Thoracic aorta (tissue), 2 donors: ENCODE measurements at regions not wholly inside any gene's neighbourhood (a gene's known extent, or its start where the extent isn't known, plus 50 kb on each side); places are given as distances from the start of the nearest gene placed in this dataset.
A peak's percentile ranks its signal among the peaks of the same experiment; 100 is the strongest.
"Not testable (repeated sequence)": the region's sequence is repeated elsewhere in the genome, so short reads cannot be mapped to it uniquely, and the experiment has no call there.

Experiments
- ATAC-seq: fragments of 150-250 bp; one replicate; pipeline ENCODE4 v1.8.0; 2017; ENCODE audit warnings: low read depth; ENCODE audit not compliant: insufficient number of reproducible peaks, low FRiP score
- DNase-seq: peaks from one replicate; pipeline ENCODE4 v3.0.0-alpha.2; 2020; ENCODE audit warnings: low spot score
- H3K27ac ChIP-seq, 2 donors: fragments of 200-600 bp; sonication (generic); 1 replicate in 1 of 2; 2 replicates in 1 of 2; pipeline ENCODE4 v1.5.1; 2016; ENCODE audit warnings: mild to moderate bottlenecking in 2 of 2, moderate library complexity in 2 of 2
- H3K27me3 ChIP-seq: fragments of 200-600 bp; sonication (generic); replicated peaks from 2 replicates; pipeline ENCODE4 v1.6.0; 2016; ENCODE audit warnings: mild to moderate bottlenecking; ENCODE audit not compliant: insufficient read depth
- H3K36me3 ChIP-seq: fragments of 200-600 bp; sonication (generic); one replicate; pipeline ENCODE4 v1.5.1; 2016
- H3K4me1 ChIP-seq, 2 donors: fragments of 200-600 bp; sonication (generic); 1 replicate in 1 of 2; 2 replicates in 1 of 2; pipeline versions ENCODE4 v1.5.1 to v1.6.0; 2016; ENCODE audit warnings: low read depth in 2 of 2, mild to moderate bottlenecking in 1 of 2; ENCODE audit not compliant: control insufficient read depth in 1 of 2
- H3K4me3 ChIP-seq: fragments of 200-600 bp; sonication (generic); 2 replicates; pipeline ENCODE4 v1.5.1; 2016; ENCODE audit warnings: mild to moderate bottlenecking
- H3K9me3 ChIP-seq: fragments of 200-600 bp; sonication (generic); 2 replicates; pipeline ENCODE4 v1.5.1; 2016
- TF ChIP-seq, protein P1 (sequence below): fragments of 200-600 bp; sonication (generic); IDR thresholded peaks from one replicate; pipeline ENCODE4 v1.5.1; 2019; ENCODE audit warnings: antibody characterized with exemption

DNA sequence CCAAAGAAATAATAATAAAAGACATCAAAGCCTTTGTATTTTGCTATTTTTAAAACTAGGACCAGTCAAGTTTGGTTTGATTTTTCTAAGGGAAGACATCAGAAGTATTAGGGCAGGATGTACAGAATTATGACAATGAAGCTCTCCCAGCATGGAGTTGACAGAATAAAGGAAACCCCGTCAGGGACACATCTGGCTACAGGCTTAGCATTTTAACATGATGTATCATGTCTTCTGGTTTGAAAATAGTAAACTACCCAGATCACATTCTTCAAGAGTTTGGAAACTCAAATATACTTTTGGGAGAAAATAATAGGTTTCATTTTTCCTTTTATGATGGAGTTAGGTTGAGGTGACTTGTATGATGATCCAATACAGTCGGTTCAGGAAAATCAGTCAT is 552.0 kb upstream of the CDH2 start:
- DNase-seq (no peak), ATAC-seq (no peak)
- H3K27me3 ChIP-seq: no peaks in the 10 kb centered on the region
- TF ChIP-seq, protein P1, sequence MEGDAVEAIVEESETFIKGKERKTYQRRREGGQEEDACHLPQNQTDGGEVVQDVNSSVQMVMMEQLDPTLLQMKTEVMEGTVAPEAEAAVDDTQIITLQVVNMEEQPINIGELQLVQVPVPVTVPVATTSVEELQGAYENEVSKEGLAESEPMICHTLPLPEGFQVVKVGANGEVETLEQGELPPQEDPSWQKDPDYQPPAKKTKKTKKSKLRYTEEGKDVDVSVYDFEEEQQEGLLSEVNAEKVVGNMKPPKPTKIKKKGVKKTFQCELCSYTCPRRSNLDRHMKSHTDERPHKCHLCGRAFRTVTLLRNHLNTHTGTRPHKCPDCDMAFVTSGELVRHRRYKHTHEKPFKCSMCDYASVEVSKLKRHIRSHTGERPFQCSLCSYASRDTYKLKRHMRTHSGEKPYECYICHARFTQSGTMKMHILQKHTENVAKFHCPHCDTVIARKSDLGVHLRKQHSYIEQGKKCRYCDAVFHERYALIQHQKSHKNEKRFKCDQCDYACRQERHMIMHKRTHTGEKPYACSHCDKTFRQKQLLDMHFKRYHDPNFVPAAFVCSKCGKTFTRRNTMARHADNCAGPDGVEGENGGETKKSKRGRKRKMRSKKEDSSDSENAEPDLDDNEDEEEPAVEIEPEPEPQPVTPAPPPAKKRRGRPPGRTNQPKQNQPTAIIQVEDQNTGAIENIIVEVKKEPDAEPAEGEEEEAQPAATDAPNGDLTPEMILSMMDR: no peak
- H3K4me1 ChIP-seq: peaks cover 0 to 4% of the 10 kb centered on the region in 2 donors
- H3K27ac ChIP-seq: no peak overlapping the region
- no peaks in the 10 kb centered on the region for H3K9me3 ChIP-seq
- no peaks in the 10 kb centered on the region for H3K36me3 ChIP-seq
- no peak overlapping the region for H3K4me3 ChIP-seq

DNA sequence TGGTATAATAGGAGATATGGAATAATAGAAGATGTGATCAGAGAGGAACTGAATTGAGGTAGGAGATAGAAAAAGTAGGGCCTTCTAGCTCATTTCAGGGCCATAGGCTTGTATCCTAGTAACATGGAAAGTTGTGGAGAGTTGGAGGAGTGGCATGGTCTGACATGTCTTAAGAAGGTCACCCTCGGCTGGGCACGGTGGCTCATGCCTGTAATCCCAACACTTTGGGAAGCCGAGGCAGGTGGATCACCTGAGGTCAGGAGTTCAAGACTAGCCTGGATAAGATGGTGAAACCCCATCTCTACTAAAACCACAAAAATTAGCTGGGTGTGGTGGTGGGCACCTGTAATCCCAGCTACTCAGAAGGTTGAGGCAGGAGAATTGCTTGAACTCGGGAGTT is 550.3 kb upstream of the CDH2 start:
- not testable (repeated sequence) for H3K4me1 ChIP-seq, H3K9me3 ChIP-seq, H3K36me3 ChIP-seq, H3K27me3 ChIP-seq, H3K27ac ChIP-seq, ATAC-seq, H3K4me3 ChIP-seq, DNase-seq

DNA sequence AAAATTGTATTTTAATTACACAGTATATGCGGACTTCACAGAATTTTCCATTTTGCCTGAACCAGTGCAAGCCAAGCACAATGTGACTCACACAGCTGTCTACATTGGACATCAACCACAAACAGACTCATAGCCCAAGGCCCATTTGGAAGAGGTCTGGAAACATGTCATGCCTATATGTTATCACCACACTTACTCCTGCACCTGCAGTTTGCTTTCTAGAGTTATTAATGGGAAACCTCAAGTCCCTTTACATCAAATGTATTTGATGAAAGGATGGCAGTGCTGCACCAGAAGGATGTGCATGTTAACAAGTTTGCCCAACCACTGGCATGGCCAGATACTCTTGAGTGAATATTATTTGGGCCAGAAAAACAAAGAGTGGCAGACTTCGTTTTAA is 548.9 kb upstream of the CDH2 start:
- no peak overlapping the region for H3K27ac ChIP-seq
- no peak for ATAC-seq
- H3K4me1 ChIP-seq: peaks cover 0 to 4% of the 10 kb centered on the region in 2 donors
- no peaks in the 10 kb centered on the region for H3K27me3 ChIP-seq
- H3K9me3 ChIP-seq: no peaks in the 10 kb centered on the region
- no peak overlapping the region for H3K4me3 ChIP-seq
- TF ChIP-seq, protein P1: no peak
- DNase-seq: no peak
- H3K36me3 ChIP-seq: no peaks in the 10 kb centered on the region

DNA sequence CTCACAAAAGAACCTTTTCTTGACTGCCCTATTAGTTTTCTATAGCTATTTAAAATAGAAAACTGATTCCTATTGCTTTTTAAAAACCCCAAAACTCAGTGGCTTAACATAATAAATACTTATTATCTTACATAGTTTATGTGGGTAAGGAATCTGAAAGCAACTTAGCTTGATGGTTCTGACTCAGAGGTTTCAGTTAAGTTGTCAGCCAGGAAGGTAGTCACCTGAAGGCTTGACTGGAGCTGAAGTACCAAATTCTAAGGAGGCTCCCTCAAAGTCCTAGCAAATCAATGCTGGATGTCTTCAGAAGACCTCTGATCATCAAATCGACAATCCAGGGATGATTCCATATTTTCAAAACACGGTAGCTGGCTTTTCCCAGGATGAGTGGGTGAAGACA is 546.6 kb upstream of the CDH2 start:
- Histone ChIP-seq H3K9me3 (no peaks in the 10 kb centered on the region), H3K27me3 (no peaks in the 10 kb centered on the region), H3K36me3 (no peaks in the 10 kb centered on the region), H3K27ac (no peak overlapping the region), H3K4me3 (no peak overlapping the region), H3K4me1 (peaks cover 0 to 13% of the 10 kb centered on the region in 2 donors)
- DNase-seq (no peak), ATAC-seq (no peak)
- TF ChIP-seq, protein P1: no peak

DNA sequence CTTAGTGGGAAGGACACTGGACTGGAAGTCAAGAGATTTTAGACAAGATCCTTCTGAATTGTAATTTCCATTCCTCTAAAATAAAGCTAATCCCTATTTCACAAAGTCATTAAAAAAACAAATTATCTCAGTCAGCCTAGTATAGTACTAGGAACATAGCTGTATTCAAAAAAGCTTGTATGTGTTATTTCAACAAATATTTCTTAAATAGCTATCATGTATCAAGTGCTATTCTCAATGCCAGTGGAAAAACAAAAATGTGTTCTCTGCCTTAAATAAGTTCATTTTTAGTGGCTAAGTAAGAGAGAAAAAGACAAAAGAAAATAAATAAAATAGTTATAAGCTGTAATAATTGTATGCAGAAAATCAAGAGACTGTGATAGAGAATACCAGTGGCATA is 541.8 kb upstream of the CDH2 start:
- ATAC-seq: no peak

DNA sequence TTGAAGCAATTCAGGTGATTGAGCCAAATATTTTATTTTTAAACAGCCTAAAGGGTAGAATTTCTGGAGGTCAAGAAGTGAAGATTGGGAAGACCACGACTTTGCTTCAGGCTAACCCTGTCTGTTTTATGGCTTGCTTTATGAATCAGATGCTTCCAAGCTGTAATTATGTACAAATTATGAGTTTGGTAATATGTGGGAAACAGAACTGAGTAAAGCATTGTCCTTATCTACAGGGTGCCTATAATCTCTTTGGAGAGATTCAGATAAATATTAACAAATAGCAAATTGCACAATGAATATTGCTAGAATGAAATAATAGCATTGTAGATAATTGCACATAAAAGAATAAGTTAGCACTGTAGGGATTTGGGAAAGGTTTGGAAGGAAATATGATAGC is 539.4 kb upstream of the CDH2 start:
- no peaks in the 10 kb centered on the region for H3K9me3 ChIP-seq
- no peak for DNase-seq
- H3K27me3 ChIP-seq: no peaks in the 10 kb centered on the region
- no peaks in the 10 kb centered on the region for H3K36me3 ChIP-seq
- no peak overlapping the region for H3K27ac ChIP-seq
- H3K4me1 ChIP-seq: peaks cover 4 to 18% of the 10 kb centered on the region in 2 donors
- ATAC-seq: no peak
- no peak overlapping the region for H3K4me3 ChIP-seq
- TF ChIP-seq, protein P1: no peak

More for the DNA sequence above, 541.8 kb upstream of the CDH2 start:
- TF ChIP-seq, protein P1: no peak
- Histone ChIP-seq H3K36me3 (no peaks in the 10 kb centered on the region), H3K9me3 (no peaks in the 10 kb centered on the region), H3K4me3 (no peak overlapping the region), H3K27ac (peak overlapping the region; percentile 45 to 79), H3K4me1 (peaks cover 4 to 18% of the 10 kb centered on the region in 2 donors), H3K27me3 (no peaks in the 10 kb centered on the region)
- no peak for DNase-seq
